Lower leg skin (tissue), 3 donors: ENCODE measurements at regions not wholly inside any gene's neighbourhood (a gene's known extent, or its start where the extent isn't known, plus 50 kb on each side); places are given as distances from the start of the nearest gene placed in this dataset.

Experiments used
- POLR2A ChIP-seq, 2 donors: fragments of 450-650 bp; IDR thresholded peaks; one replicate each; pipeline ENCODE4 v1.6.1; 2016 to 2017; ENCODE audit warnings: antibody characterized with exemption in 2 of 2, mild to moderate bottlenecking in 1 of 2, moderate library complexity in 1 of 2
- TF ChIP-seq, protein P1 (sequence below), 3 donors: fragments of 450-650 bp; IDR thresholded peaks; one replicate each; pipeline ENCODE4 v1.5.1; 2016; ENCODE audit warnings: antibody characterized with exemption in 3 of 3, mild to moderate bottlenecking in 3 of 3, moderate library complexity in 2 of 3

- TF ChIP-seq, protein P1, sequence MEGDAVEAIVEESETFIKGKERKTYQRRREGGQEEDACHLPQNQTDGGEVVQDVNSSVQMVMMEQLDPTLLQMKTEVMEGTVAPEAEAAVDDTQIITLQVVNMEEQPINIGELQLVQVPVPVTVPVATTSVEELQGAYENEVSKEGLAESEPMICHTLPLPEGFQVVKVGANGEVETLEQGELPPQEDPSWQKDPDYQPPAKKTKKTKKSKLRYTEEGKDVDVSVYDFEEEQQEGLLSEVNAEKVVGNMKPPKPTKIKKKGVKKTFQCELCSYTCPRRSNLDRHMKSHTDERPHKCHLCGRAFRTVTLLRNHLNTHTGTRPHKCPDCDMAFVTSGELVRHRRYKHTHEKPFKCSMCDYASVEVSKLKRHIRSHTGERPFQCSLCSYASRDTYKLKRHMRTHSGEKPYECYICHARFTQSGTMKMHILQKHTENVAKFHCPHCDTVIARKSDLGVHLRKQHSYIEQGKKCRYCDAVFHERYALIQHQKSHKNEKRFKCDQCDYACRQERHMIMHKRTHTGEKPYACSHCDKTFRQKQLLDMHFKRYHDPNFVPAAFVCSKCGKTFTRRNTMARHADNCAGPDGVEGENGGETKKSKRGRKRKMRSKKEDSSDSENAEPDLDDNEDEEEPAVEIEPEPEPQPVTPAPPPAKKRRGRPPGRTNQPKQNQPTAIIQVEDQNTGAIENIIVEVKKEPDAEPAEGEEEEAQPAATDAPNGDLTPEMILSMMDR (IDR thresholded peaks at IDR 0.05) = no peak
- TF ChIP-seq POLR2A (IDR thresholded peaks at IDR 0.05) = no peak
Observed at GRCh38 chr18:25866331-25866730, 224.1 kb downstream of the SS18 start.
